Neutrophil (primary cell): ENCODE measurements at regions not wholly inside any gene's neighbourhood (a gene's known extent, or its start where the extent isn't known, plus 50 kb on each side); places are given as distances from the start of the nearest gene placed in this dataset.
"Not testable (repeated sequence)": the region's sequence is repeated elsewhere in the genome, so short reads cannot be mapped to it uniquely, and the experiment has no call there.

Experiments used
- H3K27ac ChIP-seq: fragments of 200-600 bp; sonication (generic); 2 replicates; pipeline ENCODE4 v1.5.1; 2016; ENCODE audit warnings: mild to moderate bottlenecking, moderate library complexity
- H3K27me3 ChIP-seq: fragments of 200-600 bp; sonication (generic); 2 replicates; pipeline ENCODE4 v1.6.0; 2016; ENCODE audit warnings: mild to moderate bottlenecking
- H3K36me3 ChIP-seq: fragments of 200-600 bp; sonication (generic); 2 replicates; pipeline ENCODE4 v1.5.1; 2017
- H3K4me1 ChIP-seq, 2 experiments: fragments of 200-600 bp in 1 of 2; sonication (generic) in 1 of 2; 1 replicate in 1 of 2; 2 replicates in 1 of 2; pipeline versions ENCODE4 v1.5.1 to v1.6.1; 2013 to 2016; ENCODE audit warnings: low read depth in 1 of 2, low read length in 1 of 2, mild to moderate bottlenecking in 1 of 2, moderate library complexity in 1 of 2; ENCODE audit not compliant: control insufficient read depth in 1 of 2, insufficient read depth in 1 of 2
- H3K4me3 ChIP-seq, 2 experiments: fragments of 200-600 bp in 1 of 2; sonication (generic) in 1 of 2; 1 replicate in 1 of 2; 2 replicates in 1 of 2; pipeline ENCODE4 v1.5.1; 2013 to 2016; ENCODE audit warnings: low read depth in 1 of 2, low read length in 1 of 2, mild to moderate bottlenecking in 1 of 2, moderate library complexity in 1 of 2
- H3K9me3 ChIP-seq: fragments of 200-600 bp; sonication (generic); 2 replicates; pipeline ENCODE4 v1.5.1; 2016
- CTCF ChIP-seq: fragments of 200-600 bp; sonication (generic); IDR thresholded peaks from 2 replicates; pipeline ENCODE4 v1.5.1; 2016; ENCODE audit warnings: antibody characterized with exemption

- Histone ChIP-seq H3K4me1 (peaks cover 27 to 32% of the 10 kb centered on the region in 2 experiments), H3K27ac (peak overlapping the region; percentile 72), H3K27me3 (no peaks in the 10 kb centered on the region), H3K36me3 (no peaks in the 10 kb centered on the region), H3K4me3 (peak overlapping the region in 1 of 2 experiments; percentile 1), H3K9me3 (no peaks in the 10 kb centered on the region)
- no peak for TF ChIP-seq CTCF
These were observed 64.7 kb upstream of the KLF7 start for GRCh38 chr2:207230261-207231105.

DNA sequence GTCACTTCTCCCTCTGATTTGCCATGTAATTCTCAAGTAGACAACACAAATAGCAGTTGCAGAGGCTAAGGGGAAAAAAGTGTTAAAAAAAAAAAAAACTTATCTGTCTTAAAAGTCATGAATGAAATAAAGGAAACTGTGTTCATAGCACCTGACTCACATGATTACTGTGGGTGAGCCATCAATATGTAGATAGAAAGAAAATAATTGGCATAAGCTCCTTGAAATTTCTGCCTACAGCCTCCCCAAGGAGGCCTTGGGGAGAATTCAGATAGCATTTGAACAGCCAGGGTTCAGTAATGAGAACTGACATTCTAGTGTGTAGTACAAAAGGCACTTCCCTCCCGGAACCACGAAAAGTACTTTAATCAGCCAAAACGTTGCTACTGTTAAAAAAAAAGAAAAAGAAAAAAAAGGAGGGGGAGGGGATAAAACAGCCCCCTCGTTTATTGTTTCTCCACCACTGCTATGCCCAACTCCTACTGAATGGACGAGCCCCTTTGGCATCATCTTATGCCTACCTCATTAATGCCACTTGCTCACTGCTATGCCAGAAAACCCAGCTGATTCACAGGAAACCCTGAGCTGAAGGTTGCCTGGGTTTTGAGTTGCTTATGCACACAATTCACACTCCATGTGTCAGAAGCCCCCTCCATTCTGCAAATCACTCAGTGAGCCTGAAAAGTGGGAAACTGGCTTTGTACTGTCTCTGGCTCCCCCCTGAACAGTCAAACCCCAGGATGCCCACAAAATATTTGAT is 65.5 kb upstream of the KLF7 start:
- Histone ChIP-seq H3K9me3 (no peaks in the 10 kb centered on the region), H3K4me3 (peak overlapping the region in 1 of 2 experiments; percentile 1), H3K36me3 (no peaks in the 10 kb centered on the region), H3K27ac (peak overlapping the region; percentile 72), H3K27me3 (no peaks in the 10 kb centered on the region), H3K4me1 (peaks cover 35 to 40% of the 10 kb centered on the region in 2 experiments)
- no peak for TF ChIP-seq CTCF

GRCh38 chr2:207231967-207232366 is 66.2 kb upstream of the KLF7 start:
- H3K9me3 ChIP-seq = no peaks in the 10 kb centered on the region
- TF ChIP-seq CTCF = no peak
- no peaks in the 10 kb centered on the region for H3K27me3 ChIP-seq
- H3K4me1 ChIP-seq = peaks cover 42 to 47% of the 10 kb centered on the region in 2 experiments
- peak overlapping the region; percentile 72 for H3K27ac ChIP-seq
- no peak overlapping the region for H3K4me3 ChIP-seq
- H3K36me3 ChIP-seq = no peaks in the 10 kb centered on the region

- H3K27ac ChIP-seq, H3K36me3 ChIP-seq, H3K9me3 ChIP-seq, H3K27me3 ChIP-seq, H3K4me3 ChIP-seq: not testable (repeated sequence)
- peaks cover 53 to 59% of the 10 kb centered on the region in 2 experiments for H3K4me1 ChIP-seq
These were observed 67.4 kb upstream of the KLF7 start for GRCh38 chr2:207233141-207233540.

DNA sequence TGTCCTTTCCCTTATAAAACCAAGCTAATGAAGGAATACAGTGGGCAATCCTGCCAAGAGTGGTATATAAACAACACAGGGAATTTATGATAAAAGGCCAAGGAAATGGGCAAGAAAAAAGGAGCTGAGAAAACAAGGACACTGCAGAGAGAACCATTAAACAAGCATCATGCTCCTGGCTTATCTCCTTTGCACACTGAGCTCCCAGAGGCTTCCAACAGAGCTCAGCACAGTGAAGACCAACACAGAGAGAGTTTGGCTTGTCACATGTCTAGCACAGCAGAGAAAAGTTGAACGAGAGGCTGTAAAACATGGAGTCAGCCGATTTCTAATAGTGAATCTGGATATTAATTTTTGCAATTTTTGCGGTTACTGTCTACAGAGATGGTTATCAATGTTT is 68.0 kb upstream of the KLF7 start:
- TF ChIP-seq CTCF = no peak
- H3K9me3 ChIP-seq = no peaks in the 10 kb centered on the region
- no peak overlapping the region for H3K27ac ChIP-seq
- H3K36me3 ChIP-seq = no peaks in the 10 kb centered on the region
- H3K4me1 ChIP-seq = peaks cover 59 to 65% of the 10 kb centered on the region in 2 experiments
- no peak overlapping the region for H3K4me3 ChIP-seq
- H3K27me3 ChIP-seq = no peaks in the 10 kb centered on the region

GRCh38 chr2:207235621-207236020 is 69.9 kb upstream of the KLF7 start:
- Histone ChIP-seq H3K36me3 (no peaks in the 10 kb centered on the region), H3K4me3 (no peak overlapping the region), H3K9me3 (no peaks in the 10 kb centered on the region), H3K27ac (peak overlapping the region; percentile 82), H3K27me3 (no peaks in the 10 kb centered on the region), H3K4me1 (peaks cover 72 to 78% of the 10 kb centered on the region in 2 experiments)
- no peak for TF ChIP-seq CTCF
